ENCODE measurements at regions not wholly inside any gene's neighbourhood (a gene's known extent, or its start where the extent isn't known, plus 50 kb on each side); places are given as distances from the start of the nearest gene placed in this dataset.

GRCh38 chr5:63451188-63451587 lies 511.1 kb downstream of the HTR1A start:
- no peak for TF ChIP-seq CTCF (IDR thresholded peaks at IDR 0.05; ENCODE audit: low read depth, low read length)
- DNase-seq (ENCODE audit: low read depth, low spot score), result no peak
- in situ Hi-C loops (cut with HindIII; ENCODE audit: low sequenced_read_pairs), result no loop called here
- no peak overlapping the region for H3K4me3 ChIP-seq (ENCODE audit: low read depth, low read length)

- in situ Hi-C loops (cut with HindIII; ENCODE audit: low sequenced_read_pairs), result no loop called here
- H3K4me3 ChIP-seq (ENCODE audit: low read depth, low read length), result no peak overlapping the region
- no peak for TF ChIP-seq CTCF (IDR thresholded peaks at IDR 0.05; ENCODE audit: low read depth, low read length)
- no peak for DNase-seq (ENCODE audit: low read depth, low spot score)
These were observed 522.7 kb downstream of the HTR1A start for GRCh38 chr5:63439537-63439936.

- TF ChIP-seq CTCF (IDR thresholded peaks at IDR 0.05; ENCODE audit: low read depth, low read length), result no peak
- no peak for DNase-seq (ENCODE audit: low read depth, low spot score)
- in situ Hi-C loops (cut with HindIII; ENCODE audit: low sequenced_read_pairs), result no loop called here
- no peak overlapping the region for H3K4me3 ChIP-seq (ENCODE audit: low read depth, low read length)
These were observed 552.5 kb downstream of the HTR1A start for GRCh38 chr5:63409737-63410136.

GRCh38 chr5:63408984-63409383 lies 553.3 kb downstream of the HTR1A start:
- in situ Hi-C loops (cut with HindIII; ENCODE audit: low sequenced_read_pairs), result no loop called here
- TF ChIP-seq CTCF (IDR thresholded peaks at IDR 0.05; ENCODE audit: low read depth, low read length), result no peak

GRCh38 chr5:63401436-63402046 lies 560.7 kb downstream of the HTR1A start:
- DNase-seq (ENCODE audit: low read depth, low spot score), result peak; percentile 41
- no peak overlapping the region for H3K4me3 ChIP-seq (ENCODE audit: low read depth, low read length)
- TF ChIP-seq CTCF (IDR thresholded peaks at IDR 0.05; ENCODE audit: low read depth, low read length), result peak; percentile 79
- in situ Hi-C loops (cut with HindIII; ENCODE audit: low sequenced_read_pairs), result no loop called here

More at GRCh38 chr5:63408984-63409383, 553.3 kb downstream of the HTR1A start:
- DNase-seq (ENCODE audit: low read depth, low spot score), result no peak
- H3K4me3 ChIP-seq (ENCODE audit: low read depth, low read length), result no peak overlapping the region

GRCh38 chr5:63400079-63400478 lies 562.2 kb downstream of the HTR1A start:
- in situ Hi-C loops (cut with HindIII; ENCODE audit: low sequenced_read_pairs), result no loop called here
- no peak for DNase-seq (ENCODE audit: low read depth, low spot score)
- no peak for TF ChIP-seq CTCF (IDR thresholded peaks at IDR 0.05; ENCODE audit: low read depth, low read length)
- H3K4me3 ChIP-seq (ENCODE audit: low read depth, low read length), result no peak overlapping the region

All from astrocyte of the spinal cord (primary cell).